ENCODE measurements at regions not wholly inside any gene's neighbourhood (a gene's known extent, or its start where the extent isn't known, plus 50 kb on each side); places are given as distances from the start of the nearest gene placed in this dataset.

GRCh38 chr1:188877668-188878067, 1600.0 kb downstream of the BRINP3 start:
- TF ChIP-seq CTCF (IDR thresholded peaks at IDR 0.05) (no peak), POLR2A (IDR thresholded peaks at IDR 0.05) (no peak)
